NCI-H345 (cell line): ENCODE measurements at regions not wholly inside any gene's neighbourhood (a gene's known extent, or its start where the extent isn't known, plus 50 kb on each side); places are given as distances from the start of the nearest gene placed in this dataset.

Experiments used
- DNase-seq: peaks from one replicate; lab custom pipeline; 2025; lab: John Stamatoyannopoulos, UW

DNA sequence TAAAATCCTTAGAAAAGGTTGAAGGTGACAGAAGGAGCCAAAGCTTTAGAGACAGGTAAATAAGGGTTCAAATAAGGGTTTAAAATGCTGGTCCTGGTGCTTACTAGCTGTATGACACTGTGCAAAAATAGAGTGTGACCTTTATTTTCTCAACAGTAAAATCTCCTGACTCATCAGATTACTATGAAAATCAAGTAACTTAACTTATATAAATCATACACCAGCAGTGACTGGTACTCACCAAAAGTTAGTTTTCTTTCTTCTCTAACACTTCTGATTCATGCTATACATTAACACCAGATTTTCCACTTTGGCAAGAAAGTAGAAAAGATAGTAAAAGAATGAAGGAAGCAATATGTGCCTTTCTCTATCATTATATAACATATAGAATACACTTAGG lies 205.9 kb upstream of the GBE1 start:
- no peak for DNase-seq

DNA sequence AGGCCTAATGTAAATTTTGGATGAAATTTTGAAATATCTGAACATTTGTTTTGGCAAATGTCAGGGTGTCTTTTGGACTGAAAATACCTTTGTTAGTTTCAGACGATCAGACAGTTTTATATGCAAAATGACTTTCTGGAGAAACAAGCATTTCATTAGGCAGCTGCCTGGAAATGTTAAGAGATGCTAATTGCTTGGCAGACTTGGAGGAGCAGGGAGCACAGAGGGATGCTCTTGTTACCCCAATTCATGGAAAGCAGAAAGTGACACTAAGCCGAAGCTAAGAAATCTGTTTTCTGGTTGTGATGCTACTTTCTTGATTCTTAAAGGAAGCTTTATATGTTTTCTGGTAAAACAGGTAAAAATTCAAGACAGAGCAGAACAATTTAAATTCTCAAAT lies 204.3 kb upstream of the GBE1 start:
- no peak for DNase-seq

DNA sequence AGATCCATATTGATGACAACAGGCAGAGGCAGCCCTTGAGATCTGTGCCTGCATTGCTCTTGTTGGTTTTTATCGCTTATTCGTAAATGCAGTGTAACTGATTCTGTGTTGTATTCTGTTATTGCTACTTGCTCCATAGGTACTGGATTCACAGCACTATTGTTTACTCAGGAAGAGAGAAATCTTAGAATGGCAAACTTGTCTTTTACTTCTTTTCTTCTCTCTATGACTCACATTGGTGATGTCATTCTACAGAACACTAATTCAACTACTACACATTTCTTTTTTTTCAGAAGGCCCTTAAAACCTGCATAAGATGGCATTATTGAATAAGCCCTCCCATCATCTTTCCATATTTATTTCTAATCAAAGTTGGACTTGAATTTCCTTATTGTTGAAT lies 201.0 kb upstream of the GBE1 start:
- DNase-seq = no peak

DNA sequence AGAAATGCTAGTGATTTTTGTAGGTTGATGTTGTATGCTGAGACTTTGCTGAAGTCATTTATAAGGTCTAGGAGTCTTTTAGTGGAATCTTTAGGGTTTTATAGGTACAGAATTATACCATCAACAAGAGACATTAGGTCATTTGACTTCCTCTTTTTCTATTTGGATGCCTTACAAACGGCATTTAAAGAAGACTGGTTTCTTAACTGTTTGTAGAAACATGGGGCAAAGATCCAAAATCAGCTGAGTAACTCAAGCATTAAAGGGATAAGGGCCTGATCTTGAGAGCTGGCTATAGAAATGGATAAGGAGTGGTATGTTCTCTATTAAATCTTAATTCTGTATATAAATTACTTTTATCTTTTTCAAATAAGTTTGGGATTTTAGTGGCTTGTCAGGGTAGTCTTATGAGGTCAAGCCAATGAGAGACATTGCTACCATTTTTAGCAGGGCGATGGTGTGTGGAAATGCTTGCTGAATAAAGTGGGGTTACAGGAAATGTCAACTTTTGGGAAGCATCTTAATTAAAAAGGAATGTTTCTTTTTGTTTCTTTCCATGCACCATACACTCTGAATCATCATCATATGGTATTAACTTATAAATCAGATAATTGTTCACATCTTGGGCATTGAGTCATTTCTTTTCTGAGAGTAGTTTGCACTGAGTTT lies 197.7 kb upstream of the GBE1 start:
- no peak for DNase-seq

DNA sequence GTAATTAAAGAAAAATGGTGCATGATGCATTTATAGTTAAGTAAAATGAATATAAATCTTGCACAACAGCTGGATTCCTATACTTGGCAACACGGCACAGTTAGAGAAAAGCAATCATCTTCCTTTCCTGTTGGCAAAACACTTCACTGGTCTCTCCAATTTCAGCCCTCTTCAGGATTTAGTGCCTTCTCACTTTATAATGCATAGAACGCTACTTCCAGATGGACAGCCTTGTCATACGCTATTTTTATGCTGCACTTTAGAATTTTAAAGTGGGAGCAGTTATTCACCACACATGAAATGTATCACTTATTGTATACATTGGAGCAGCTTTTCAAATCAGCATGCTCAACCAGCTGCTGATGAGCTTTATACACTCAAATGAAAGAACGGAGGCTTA lies 194.4 kb upstream of the GBE1 start:
- DNase-seq = no peak

DNA sequence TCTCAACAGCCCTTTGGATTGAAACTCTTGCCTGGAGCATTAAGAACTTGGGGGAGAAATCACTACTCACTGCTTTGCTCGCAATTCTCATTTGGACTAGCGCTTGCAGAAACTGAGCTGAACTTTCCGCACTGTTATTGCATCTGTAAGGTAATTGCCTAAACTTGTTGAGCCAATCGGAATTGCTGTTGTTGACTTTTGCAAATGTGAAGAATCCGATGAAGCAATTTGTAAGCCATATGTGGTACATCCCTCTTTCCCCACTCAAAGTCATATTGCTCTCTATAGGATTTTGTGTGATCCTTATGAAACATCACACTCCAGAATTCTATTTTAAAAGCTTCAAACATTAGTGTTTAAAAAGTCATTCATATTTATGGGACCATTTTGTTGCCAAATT lies 191.7 kb upstream of the GBE1 start:
- no peak for DNase-seq

DNA sequence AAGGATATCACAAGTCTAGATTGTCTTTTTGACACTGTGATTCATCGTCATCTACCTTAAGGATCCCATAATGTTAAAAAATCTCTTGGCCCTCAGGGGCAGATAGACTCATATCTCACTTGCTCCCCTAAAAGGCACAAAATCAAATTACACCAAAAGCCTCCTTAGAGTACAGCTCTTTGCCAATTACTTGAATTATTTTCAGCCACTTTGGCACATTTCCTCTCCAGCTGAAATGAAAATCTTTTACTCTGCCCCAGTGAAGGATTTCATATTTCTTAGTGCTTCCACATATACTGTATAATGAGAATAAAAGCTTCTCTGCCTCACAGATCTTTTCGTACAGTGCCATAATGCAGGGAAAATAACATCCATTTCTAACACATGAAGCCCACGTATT lies 190.7 kb upstream of the GBE1 start:
- no peak for DNase-seq

DNA sequence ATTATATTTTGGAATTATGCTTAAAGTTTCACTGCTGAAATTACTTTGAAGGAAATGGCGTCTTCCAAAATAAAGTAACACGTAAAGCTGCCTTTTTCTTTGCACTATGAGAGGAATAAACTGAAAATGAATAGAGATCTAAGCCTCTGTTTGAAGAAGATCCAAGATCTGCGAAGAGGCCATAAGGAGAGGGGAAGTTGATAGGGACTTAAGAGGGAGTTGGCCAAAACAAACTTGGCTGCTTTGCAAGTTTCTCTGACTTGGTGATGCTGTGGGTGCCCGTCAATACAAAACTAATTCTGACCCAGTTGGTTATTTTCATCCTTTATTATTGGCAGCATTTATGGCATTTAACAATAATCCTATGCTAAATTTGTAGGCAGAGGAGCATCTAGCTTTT lies 190.2 kb upstream of the GBE1 start:
- DNase-seq = no peak

DNA sequence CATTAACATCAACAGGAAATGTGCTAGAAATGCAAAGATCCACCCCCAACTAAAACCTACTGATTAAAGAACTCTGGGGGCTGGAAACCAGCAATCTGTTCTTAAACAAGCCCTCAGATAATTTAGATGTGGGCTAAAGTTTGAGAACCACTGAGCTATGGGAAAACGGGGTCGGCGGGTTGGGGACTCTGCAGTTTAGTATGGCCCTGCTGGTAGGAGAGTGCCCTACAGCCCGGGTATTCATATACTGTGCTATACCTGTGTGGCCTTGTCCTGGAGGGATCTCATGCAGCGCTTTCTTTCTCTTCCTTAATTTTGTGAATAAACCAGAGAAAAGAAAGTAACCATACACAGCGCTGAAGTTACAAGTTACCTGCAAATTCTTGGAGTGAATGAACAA lies 189.7 kb upstream of the GBE1 start:
- DNase-seq = no peak

DNA sequence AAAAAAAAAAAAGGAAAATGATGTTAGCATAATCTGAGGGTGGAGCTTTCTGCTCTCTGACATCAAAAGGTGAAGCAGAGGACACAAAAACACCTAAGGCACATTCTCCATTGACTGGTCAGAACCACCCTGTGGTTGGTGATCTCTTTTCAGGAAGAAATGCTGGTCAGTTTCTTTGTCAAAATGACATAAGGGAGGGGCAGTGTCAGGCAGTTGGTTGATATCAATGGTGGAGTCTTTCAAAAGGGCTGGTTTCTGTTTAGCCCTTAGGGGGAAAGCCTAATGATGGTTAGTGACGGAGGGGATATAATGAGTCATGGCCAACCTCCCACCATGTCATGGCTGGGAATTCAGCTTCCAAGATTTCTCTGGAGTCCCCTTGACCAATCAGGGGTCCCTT lies 185.9 kb upstream of the GBE1 start:
- no peak for DNase-seq

DNA sequence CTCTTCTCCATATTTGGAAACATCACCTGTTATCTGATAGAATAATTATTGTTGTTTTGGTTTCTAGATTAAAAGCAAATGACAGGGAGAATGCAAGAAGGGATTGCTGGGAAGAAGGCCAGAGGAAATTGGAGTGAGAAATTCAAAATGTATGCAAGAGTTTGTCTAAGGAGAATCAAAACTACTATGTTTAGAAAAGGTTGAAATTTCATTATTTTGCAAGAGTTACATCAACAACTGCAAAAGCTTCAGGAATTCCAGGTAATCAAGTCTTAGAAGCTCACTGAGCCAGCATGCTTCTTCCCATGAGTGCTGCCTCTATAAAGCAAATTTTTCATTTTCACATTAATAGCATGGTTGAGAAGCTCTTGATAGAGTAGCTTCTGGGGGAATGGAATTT lies 177.2 kb upstream of the GBE1 start:
- DNase-seq = no peak

DNA sequence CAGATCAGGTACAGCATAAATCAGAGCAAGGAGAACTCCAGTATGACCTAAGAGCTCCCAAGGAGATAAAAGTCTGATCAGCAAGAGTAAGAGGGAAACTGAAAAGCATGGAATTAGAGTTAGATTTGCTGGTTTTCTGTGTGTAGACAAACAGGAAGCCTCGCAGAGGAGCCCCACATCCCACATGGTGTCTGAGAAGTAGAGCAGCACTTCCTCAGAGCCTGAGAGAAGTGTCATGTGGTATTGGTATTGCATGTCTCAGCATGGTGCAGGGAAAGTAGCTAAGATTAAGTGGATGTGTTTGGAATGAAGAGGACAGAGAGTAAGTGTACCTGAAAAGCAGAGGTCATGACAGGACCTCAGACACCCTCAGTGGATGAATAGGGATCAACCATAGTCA lies 175.4 kb upstream of the GBE1 start:
- DNase-seq = no peak

DNA sequence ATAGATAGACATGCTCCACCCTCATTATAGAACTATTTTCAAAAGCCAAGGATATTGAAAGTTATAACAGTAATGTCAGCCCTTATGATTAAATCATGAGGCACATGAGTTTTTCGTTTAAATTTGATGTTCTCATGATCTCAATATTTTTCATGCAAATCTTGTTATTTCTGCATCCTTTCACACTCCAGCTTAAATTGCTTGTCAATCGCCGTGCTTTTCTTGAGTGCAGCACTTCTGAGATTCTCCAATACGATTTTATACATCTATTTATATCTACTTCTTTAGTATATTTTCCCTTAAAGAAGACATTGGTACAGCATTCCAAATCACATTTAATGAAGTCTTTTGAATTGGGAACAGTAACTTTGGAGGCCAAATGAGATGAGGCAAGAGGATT lies 171.2 kb upstream of the GBE1 start:
- no peak for DNase-seq

DNA sequence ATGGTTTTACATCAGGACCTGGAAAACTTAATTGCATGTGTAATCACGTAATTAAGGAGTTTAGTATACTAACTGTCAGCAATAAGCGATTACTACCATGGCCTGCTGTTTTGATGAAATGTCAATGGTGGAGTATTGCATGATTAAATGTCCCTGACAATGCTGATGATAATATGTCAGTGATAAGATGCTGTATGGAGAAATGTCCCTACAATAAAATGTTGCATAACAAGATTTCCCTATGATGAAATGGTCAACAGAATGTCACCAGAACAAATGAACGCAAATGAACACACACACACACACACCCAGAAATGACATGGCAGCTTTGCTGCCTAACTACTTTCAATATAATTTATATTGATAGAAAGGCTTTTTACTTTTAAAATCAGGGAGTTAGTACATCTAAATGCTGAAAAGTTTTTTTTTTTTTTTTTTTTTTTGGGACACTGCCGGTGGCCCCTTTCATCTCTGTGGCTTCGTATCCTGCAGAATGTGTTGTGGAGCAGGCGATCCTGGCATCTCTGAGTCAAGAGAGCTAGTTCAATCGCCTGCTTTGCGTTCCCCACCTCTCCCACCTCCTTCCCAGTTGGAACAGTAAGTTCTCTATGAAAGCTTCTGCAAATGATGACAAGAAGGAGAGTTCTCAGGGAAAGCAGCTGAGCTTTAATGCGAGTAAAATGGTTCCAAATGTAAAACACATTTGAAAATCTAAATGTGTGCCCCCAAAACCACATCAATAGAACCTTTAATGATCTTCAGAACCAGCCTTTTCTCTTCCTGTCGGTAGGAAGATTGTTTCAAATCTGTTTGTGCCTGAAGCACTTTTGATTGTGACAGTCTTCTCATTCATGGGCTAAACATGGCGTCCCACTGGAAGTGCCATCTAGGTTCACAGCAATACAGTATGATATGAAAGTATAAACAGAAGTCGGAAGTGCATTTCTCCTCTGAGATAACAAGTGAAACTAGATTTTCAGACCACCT lies 170.1 kb upstream of the GBE1 start:
- DNase-seq = no peak

DNA sequence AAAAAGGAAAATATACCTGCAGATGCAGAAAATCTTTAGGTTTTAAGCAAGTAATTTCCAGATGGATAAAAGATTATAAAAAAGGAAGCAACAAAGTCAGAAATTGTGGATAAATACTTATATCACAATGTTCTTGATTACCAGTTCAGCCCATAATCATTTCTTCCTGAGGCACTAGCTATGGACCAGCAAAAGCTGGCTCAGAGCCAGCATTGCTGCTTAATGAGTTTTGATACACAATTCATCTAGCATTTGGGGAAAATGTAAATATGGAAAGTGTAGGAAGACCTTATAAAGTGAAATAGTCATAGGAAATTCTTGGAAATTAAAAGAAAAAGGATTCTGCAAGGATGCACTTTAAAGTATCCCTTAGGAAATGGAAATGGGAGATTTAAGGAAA lies 168.3 kb upstream of the GBE1 start:
- DNase-seq = peak; percentile 20

DNA sequence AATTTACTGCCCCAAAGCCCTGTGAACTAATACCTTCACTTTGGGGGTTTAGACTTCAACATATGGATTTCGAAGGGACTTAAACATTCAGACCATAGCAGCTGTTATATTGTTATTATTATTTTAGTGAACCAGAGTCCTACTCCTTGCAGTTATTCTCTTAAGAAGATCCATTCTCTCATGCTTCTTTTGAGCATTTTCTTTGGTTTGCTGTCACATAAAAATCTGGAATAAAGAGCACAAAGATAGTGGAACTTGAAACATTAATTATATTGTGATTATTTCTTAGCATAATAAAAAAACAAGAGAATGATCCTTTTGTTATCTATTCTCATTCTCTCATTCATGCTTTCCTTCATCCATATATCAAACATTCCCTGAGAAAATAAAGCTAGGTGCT lies 166.4 kb upstream of the GBE1 start:
- DNase-seq = no peak

DNA sequence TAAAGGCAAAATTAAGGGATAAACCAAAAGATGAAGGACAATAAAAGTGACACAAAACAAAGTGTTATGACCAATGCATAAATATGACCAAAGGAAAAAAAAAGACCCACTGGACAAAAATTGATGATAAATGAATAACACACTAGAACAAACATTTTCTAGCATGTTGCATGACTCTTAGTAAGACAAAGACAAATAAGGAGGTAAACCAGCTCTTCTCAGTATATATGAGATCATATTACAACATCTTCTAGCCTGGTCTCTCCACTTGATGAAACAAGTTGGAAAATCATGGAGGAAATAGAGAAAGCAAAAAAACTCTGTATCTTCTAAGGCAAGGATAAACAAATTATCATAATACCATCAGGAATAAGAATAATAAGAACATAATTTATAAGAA lies 163.9 kb upstream of the GBE1 start:
- DNase-seq = no peak

DNA sequence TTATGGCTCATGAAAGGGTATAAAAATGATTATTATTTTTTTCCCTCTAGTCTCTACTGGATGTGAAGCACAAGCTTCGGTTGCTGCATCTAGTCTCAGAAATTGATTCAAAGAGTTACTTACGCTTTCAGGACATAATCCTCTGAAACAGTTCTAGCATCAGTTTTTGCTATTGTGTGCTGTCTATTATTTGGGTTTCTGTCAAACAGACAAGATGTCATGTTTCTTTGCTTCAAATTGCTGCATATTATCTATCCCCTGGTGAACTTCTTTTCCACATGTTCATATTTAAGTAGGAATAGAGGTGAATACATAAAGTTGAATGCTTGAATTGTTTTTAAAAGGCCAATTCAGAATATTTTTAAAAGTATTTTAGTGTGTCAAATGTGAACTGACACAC lies 161.6 kb upstream of the GBE1 start:
- DNase-seq = no peak

DNA sequence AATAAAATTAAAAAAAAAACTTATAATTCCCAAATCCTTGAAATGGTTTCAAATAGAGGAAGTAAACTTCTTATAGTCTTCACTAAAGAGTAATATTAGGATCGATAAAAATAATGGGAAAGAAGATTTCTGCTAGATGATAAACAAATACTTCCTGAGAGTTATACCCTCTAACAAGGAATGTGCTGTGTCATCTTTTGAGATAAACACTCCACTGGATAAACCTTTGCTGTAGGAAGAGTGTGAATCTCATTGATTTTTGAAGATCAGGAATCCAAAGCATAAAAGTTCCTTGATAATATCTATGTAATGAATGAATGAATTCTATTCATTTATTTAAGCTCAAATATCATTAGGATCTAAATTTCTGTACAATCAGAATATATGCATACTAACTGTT lies 161.0 kb upstream of the GBE1 start:
- no peak for DNase-seq

DNA sequence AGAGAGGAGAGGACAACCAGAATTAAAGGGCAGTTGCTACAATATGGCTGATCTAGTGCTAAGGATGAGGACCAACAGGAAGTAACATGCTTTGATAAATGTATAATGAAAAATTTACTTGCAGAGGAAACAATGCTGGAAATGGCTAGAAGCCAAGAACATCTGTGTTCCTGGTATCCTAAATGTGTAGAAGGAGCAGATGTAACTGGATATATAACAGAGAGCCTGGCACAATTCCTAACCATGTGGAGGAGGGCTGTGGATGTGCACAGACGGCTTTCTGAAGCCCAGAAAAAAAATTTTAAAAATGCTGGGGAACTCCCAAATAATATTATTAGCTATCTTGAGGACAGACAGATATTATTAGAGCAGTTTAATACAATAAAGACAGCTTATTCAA lies 159.4 kb upstream of the GBE1 start:
- peak; percentile 2 for DNase-seq

DNA sequence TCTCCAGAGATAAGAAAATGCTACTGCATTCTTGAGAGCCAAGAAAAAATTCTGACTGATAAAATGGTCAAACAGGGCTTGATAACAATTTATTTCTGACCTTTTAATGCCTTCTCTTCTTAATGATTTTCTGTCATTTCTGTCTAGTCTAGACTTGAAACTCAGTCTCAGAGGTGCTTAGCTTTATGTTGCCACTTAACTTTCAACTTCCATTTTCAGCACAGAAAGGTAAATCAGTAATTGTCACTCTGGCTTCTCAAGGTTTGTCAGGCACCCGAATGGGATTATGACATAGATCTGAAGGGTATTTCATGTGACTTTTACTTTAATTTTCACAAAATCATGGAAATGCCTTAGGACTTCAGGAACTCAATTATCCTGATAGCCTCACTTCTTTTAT lies 155.4 kb upstream of the GBE1 start:
- no peak for DNase-seq

DNA sequence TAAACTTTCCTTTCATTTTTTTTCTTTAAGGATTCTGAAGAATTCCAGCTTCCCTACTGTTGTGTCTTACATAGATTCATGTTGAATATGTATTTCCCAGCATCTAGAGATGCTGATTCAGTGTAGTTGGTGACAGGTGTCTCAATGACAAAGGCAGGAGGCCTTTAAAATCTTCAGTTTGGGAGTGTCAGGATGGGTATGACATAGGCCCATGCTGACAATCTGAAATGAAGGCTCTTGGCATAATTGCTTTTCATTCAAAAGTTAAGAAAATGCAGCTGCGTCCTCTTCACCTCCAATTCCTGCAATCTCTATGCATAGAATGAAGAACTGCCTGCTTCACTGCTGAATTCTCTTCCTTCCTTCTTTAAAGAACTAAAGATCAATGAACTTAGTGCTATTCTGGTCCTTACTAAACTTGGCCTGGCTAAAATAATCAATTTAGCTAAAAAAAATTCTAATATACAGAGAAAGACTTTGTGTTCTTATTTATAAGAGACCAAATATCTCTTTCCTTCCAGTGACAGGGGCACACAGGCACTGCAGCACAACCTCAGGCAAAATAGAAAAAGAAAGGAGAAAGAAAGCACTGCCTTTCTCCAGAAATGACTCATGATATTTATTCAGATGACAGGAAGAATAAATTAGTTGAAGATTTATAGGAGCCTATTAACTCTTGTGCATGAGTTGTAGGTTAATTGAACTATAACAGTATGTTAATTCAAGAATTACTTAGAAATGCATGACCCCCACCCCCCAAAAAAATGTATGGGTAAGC lies 152.6 kb upstream of the GBE1 start:
- DNase-seq = no peak

DNA sequence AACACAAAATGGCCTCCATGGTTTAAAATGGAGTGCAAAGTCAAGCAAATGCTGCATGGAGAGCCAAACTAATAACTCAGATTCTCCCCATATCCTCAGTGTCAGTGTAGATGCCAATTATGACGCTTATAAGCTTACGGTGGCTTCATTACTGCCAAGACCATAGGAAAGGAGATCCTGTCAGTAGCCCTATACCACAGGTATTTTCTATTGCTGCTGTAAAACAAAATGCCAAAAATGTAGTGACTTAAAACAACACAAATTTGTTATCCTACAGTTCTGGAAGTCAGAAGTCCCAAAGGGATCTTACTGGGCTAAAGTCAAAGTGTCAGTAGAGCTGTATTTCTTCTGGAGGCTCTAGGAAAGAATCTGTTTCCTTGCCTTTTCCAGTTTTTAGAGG lies 149.8 kb upstream of the GBE1 start:
- no peak for DNase-seq
